Osteoblast (primary cell): ENCODE measurements at regions not wholly inside any gene's neighbourhood (a gene's known extent, or its start where the extent isn't known, plus 50 kb on each side); places are given as distances from the start of the nearest gene placed in this dataset.

Source experiments
- DNase-seq: peaks from one replicate; pipeline ENCODE4 v3.0.0; 2011; ENCODE audit warnings: low spot score, mixed read lengths; ENCODE audit not compliant: insufficient read length; ENCODE audit errors: missing footprints
- H2AFZ ChIP-seq: 2 replicates; pipeline ENCODE4 v1.6.0; 2011; ENCODE audit warnings: mild to moderate bottlenecking, low read length
- H3K27ac ChIP-seq: 2 replicates; pipeline ENCODE4 v1.5.1; 2011; ENCODE audit warnings: mild to moderate bottlenecking, low read depth, low read length, moderate library complexity
- H3K27me3 ChIP-seq: 2 replicates; pipeline ENCODE4 v1.6.0; 2012; ENCODE audit warnings: mild to moderate bottlenecking, control low read depth, inconsistent platforms, low read length, moderate library complexity; ENCODE audit not compliant: insufficient read depth
- H3K36me3 ChIP-seq: 2 replicates; pipeline ENCODE4 v1.5.1; 2011; ENCODE audit warnings: mild to moderate bottlenecking, low read length, control low read depth, moderate library complexity; ENCODE audit not compliant: insufficient read depth
- H3K4me1 ChIP-seq: 2 replicates; pipeline ENCODE4 v1.5.1; 2011; ENCODE audit warnings: mild to moderate bottlenecking, low read length, control low read depth, moderate library complexity; ENCODE audit not compliant: insufficient read depth
- H3K4me2 ChIP-seq: 2 replicates; pipeline ENCODE4 v1.6.0; 2011; ENCODE audit warnings: mild to moderate bottlenecking, low read length; ENCODE audit not compliant: insufficient read depth
- H3K4me3 ChIP-seq: fragments of 200-600 bp; sonication (generic); 3 replicates; pipeline ENCODE4 v1.5.1; 2012; ENCODE audit warnings: mild to moderate bottlenecking, low read length, inconsistent platforms; ENCODE audit not compliant: insufficient read depth
- H3K79me2 ChIP-seq: 2 replicates; pipeline ENCODE4 v1.6.0; 2012; ENCODE audit warnings: mild to moderate bottlenecking, low read length, control low read depth, inconsistent platforms; ENCODE audit not compliant: insufficient read depth
- H3K9me3 ChIP-seq: 2 replicates; pipeline ENCODE4 v1.5.1; 2011; ENCODE audit warnings: low read depth, low read length, control low read depth
- H4K20me1 ChIP-seq: 2 replicates; pipeline ENCODE4 v1.6.0; 2012; ENCODE audit warnings: mild to moderate bottlenecking, low read length, control low read depth; ENCODE audit not compliant: insufficient read depth
- CTCF ChIP-seq: IDR thresholded peaks from 2 replicates; pipeline ENCODE4 v1.5.1; 2011; ENCODE audit warnings: mild to moderate bottlenecking, low read depth, low read length, moderate library complexity; ENCODE audit errors: extremely low read depth

GRCh38 chrX:26347171-26347570 lies 131.2 kb downstream of the MAGEB5 start:
- Histone ChIP-seq H3K4me3 (no peak overlapping the region), H3K4me1 (no peaks in the 10 kb centered on the region), H3K79me2 (no peaks in the 10 kb centered on the region), H2AFZ (no peak overlapping the region), H3K4me2 (no peak overlapping the region), H3K27ac (no peak overlapping the region), H3K9me3 (peaks cover 2% of the 10 kb centered on the region), H4K20me1 (no peaks in the 10 kb centered on the region), H3K36me3 (no peaks in the 10 kb centered on the region), H3K27me3 (no peaks in the 10 kb centered on the region)
- DNase-seq = peak; percentile 25
- no peak for TF ChIP-seq CTCF

GRCh38 chrX:26334232-26334631 lies 118.3 kb downstream of the MAGEB5 start:
- Histone ChIP-seq H3K79me2 (no peaks in the 10 kb centered on the region), H3K36me3 (no peaks in the 10 kb centered on the region)
- TF ChIP-seq CTCF = no peak

GRCh38 chrX:26328608-26329319 lies 112.8 kb downstream of the MAGEB5 start:
- Histone ChIP-seq H3K9me3 (peaks cover 5% of the 10 kb centered on the region), H2AFZ (no peak overlapping the region), H3K27ac (no peak overlapping the region), H3K4me2 (no peak overlapping the region), H3K4me1 (no peaks in the 10 kb centered on the region), H3K79me2 (no peaks in the 10 kb centered on the region), H3K4me3 (no peak overlapping the region), H4K20me1 (no peaks in the 10 kb centered on the region), H3K36me3 (no peaks in the 10 kb centered on the region), H3K27me3 (no peaks in the 10 kb centered on the region)
- DNase-seq = no peak
- no peak for TF ChIP-seq CTCF

More at GRCh38 chrX:26334232-26334631, 118.3 kb downstream of the MAGEB5 start:
- Histone ChIP-seq H2AFZ (no peak overlapping the region), H3K27me3 (no peaks in the 10 kb centered on the region), H3K4me1 (no peaks in the 10 kb centered on the region), H3K4me3 (no peak overlapping the region), H3K27ac (no peak overlapping the region), H3K9me3 (peaks cover 5% of the 10 kb centered on the region), H4K20me1 (no peaks in the 10 kb centered on the region), H3K4me2 (no peak overlapping the region)
- DNase-seq = no peak

- H3K4me1 ChIP-seq = no peaks in the 10 kb centered on the region
- H3K27me3 ChIP-seq = no peaks in the 10 kb centered on the region
- H2AFZ ChIP-seq = no peak overlapping the region
- H3K79me2 ChIP-seq = no peaks in the 10 kb centered on the region
- no peaks in the 10 kb centered on the region for H3K36me3 ChIP-seq
- H3K9me3 ChIP-seq = no peaks in the 10 kb centered on the region
- no peak overlapping the region for H3K4me2 ChIP-seq
- no peaks in the 10 kb centered on the region for H4K20me1 ChIP-seq
- no peak overlapping the region for H3K27ac ChIP-seq
- H3K4me3 ChIP-seq = no peak overlapping the region
- TF ChIP-seq CTCF = no peak
- no peak for DNase-seq
These were observed 93.3 kb downstream of the MAGEB5 start for GRCh38 chrX:26309262-26309661.
